Gastrocnemius medialis (tissue), 4 donors: ENCODE measurements at regions not wholly inside any gene's neighbourhood (a gene's known extent, or its start where the extent isn't known, plus 50 kb on each side); places are given as distances from the start of the nearest gene placed in this dataset.

ENCODE experiments used
- ATAC-seq, 2 donors: fragments of 150-250 bp; one replicate each; pipeline ENCODE4 v1.9.1; 2016
- DNase-seq, 2 donors: peaks; one replicate each; pipeline ENCODE4 v3.0.0-alpha.2; 2019
- H3K27ac ChIP-seq, 4 donors: fragments of 200-600 bp; sonication (generic); 1 replicate in 1 of 4; 2 replicates in 3 of 4; pipeline ENCODE4 v1.5.1; 2016 to 2018; ENCODE audit warnings: mild to moderate bottlenecking in 2 of 4, moderate library complexity in 1 of 4
- H3K27me3 ChIP-seq, 3 donors: fragments of 200-600 bp; sonication (generic) in 2 of 3; 1 replicate in 1 of 3; 2 replicates in 2 of 3; pipeline versions ENCODE4 v1.5.1 to v1.6.0; 2016 to 2019; ENCODE audit warnings: mild to moderate bottlenecking in 1 of 3, moderate library complexity in 1 of 3
- H3K36me3 ChIP-seq, 2 donors: fragments of 200-600 bp; sonication (generic) in 1 of 2; one replicate each; pipeline ENCODE4 v1.5.1; 2017 to 2018
- H3K4me1 ChIP-seq, 2 donors: fragments of 200-600 bp; sonication (generic) in 1 of 2; one replicate each; pipeline ENCODE4 v1.5.1; 2016 to 2017; ENCODE audit warnings: mild to moderate bottlenecking in 2 of 2
- H3K4me3 ChIP-seq, 4 donors: fragments of 200-600 bp; sonication (generic) in 3 of 4; 1 replicate in 1 of 4; 2 replicates in 3 of 4; pipeline ENCODE4 v1.5.1; 2016 to 2019; ENCODE audit warnings: mild to moderate bottlenecking in 2 of 4
- H3K9me3 ChIP-seq, 3 donors: fragments of 200-600 bp; sonication (generic) in 2 of 3; 1 replicate in 1 of 3; 2 replicates in 2 of 3; pipeline ENCODE4 v1.5.1; 2016 to 2019
- CTCF ChIP-seq, 5 experiments: fragments of 450-650 bp in 3 of 5; fragments of 200-600 bp in 2 of 5; sonication (generic) in 2 of 5; IDR thresholded peaks in 4 of 5; conservative IDR thresholded peaks in 1 of 5; 1 replicate in 4 of 5; 2 replicates in 1 of 5; pipeline ENCODE4 v1.5.1; 2016 to 2019; ENCODE audit warnings: antibody characterized with exemption in 5 of 5, mild to moderate bottlenecking in 3 of 5, moderate library complexity in 3 of 5
- POLR2A ChIP-seq, 2 donors: fragments of 450-650 bp; IDR thresholded peaks; one replicate each; pipeline ENCODE4 v1.6.1; 2017; ENCODE audit warnings: antibody characterized with exemption in 2 of 2, mild to moderate bottlenecking in 2 of 2, moderate library complexity in 2 of 2
- in situ Hi-C, 4 donors: fragments of 200-750 bp; cut with MboI; loops; one replicate each; pipeline versions ENCODE4 v1.15.0 to v1.8.0; 2017; ENCODE audit warnings: low sequenced_read_pairs in 4 of 4
- intact Hi-C: fragments of 100-400 bp; cut with DNase I; formaldehyde crosslinking; loops from one replicate; pipeline ENCODE4 v1.15.1; 2023; ENCODE audit warnings: low total_unique reads

GRCh38 chr2:84280873-84281272 is 178.2 kb downstream of the SUCLG1 start:
- Histone ChIP-seq H3K4me3 (no peak overlapping the region), H3K27ac (no peak overlapping the region), H3K36me3 (no peaks in the 10 kb centered on the region), H3K9me3 (no peaks in the 10 kb centered on the region), H3K27me3 (no peaks in the 10 kb centered on the region), H3K4me1 (no peaks in the 10 kb centered on the region)
- TF ChIP-seq POLR2A (IDR thresholded peaks at IDR 0.05) (no peak), CTCF (IDR thresholded peaks at IDR 0.05 in 4 of 5, conservative IDR thresholded peaks at IDR 0.05 in 1 of 5) (no peak)
- intact Hi-C loops (no loop called here), in situ Hi-C loops (no loop called here)
- DNase-seq (no peak), ATAC-seq (no peak)

- no peaks in the 10 kb centered on the region for H3K27me3 ChIP-seq
- in situ Hi-C loops (no loop called here), intact Hi-C loops (no loop called here)
- no peaks in the 10 kb centered on the region for H3K9me3 ChIP-seq
- H3K36me3 ChIP-seq = no peaks in the 10 kb centered on the region
- TF ChIP-seq POLR2A (IDR thresholded peaks at IDR 0.05) = no peak
- no peak for TF ChIP-seq CTCF (IDR thresholded peaks at IDR 0.05 in 4 of 5, conservative IDR thresholded peaks at IDR 0.05 in 1 of 5)
- H3K4me1 ChIP-seq = no peaks in the 10 kb centered on the region
- no peak overlapping the region for H3K4me3 ChIP-seq
- no peak overlapping the region for H3K27ac ChIP-seq
- ATAC-seq = no peak
- DNase-seq = no peak
These were observed 180.7 kb downstream of the SUCLG1 start for GRCh38 chr2:84278386-84278785.

- Histone ChIP-seq H3K27ac (no peak overlapping the region), H3K4me1 (no peaks in the 10 kb centered on the region), H3K4me3 (no peak overlapping the region), H3K9me3 (no peaks in the 10 kb centered on the region), H3K27me3 (no peaks in the 10 kb centered on the region), H3K36me3 (no peaks in the 10 kb centered on the region)
- ATAC-seq (no peak), DNase-seq (no peak)
- intact Hi-C loops (no loop called here), in situ Hi-C loops (no loop called here)
- TF ChIP-seq POLR2A (IDR thresholded peaks at IDR 0.05) = no peak
- no peak for TF ChIP-seq CTCF (IDR thresholded peaks at IDR 0.05 in 4 of 5, conservative IDR thresholded peaks at IDR 0.05 in 1 of 5)
These were observed 182.4 kb downstream of the SUCLG1 start for GRCh38 chr2:84276590-84277255.

GRCh38 chr2:84273406-84273805 is 185.7 kb downstream of the SUCLG1 start:
- ATAC-seq (no peak), DNase-seq (no peak)
- intact Hi-C loops = no loop called here
- no peaks in the 10 kb centered on the region for H3K36me3 ChIP-seq
- TF ChIP-seq POLR2A (IDR thresholded peaks at IDR 0.05) (no peak), CTCF (IDR thresholded peaks at IDR 0.05 in 4 of 5, conservative IDR thresholded peaks at IDR 0.05 in 1 of 5) (no peak)
- no peak overlapping the region for H3K27ac ChIP-seq
- no peaks in the 10 kb centered on the region for H3K27me3 ChIP-seq
- no peaks in the 10 kb centered on the region for H3K9me3 ChIP-seq
- in situ Hi-C loops = no loop called here
- H3K4me3 ChIP-seq = no peak overlapping the region
- H3K4me1 ChIP-seq = no peaks in the 10 kb centered on the region

GRCh38 chr2:84271977-84272376 is 187.1 kb downstream of the SUCLG1 start:
- intact Hi-C loops (no loop called here), in situ Hi-C loops (no loop called here)
- ATAC-seq = no peak
- Histone ChIP-seq H3K27me3 (no peaks in the 10 kb centered on the region), H3K27ac (no peak overlapping the region), H3K4me3 (no peak overlapping the region), H3K4me1 (no peaks in the 10 kb centered on the region), H3K9me3 (no peaks in the 10 kb centered on the region), H3K36me3 (no peaks in the 10 kb centered on the region)
- no peak for DNase-seq
- no peak for TF ChIP-seq POLR2A (IDR thresholded peaks at IDR 0.05)
- no peak for TF ChIP-seq CTCF (IDR thresholded peaks at IDR 0.05 in 4 of 5, conservative IDR thresholded peaks at IDR 0.05 in 1 of 5)
